HCT116 (cell line): ENCODE measurements at regions not wholly inside any gene's neighbourhood (a gene's known extent, or its start where the extent isn't known, plus 50 kb on each side); places are given as distances from the start of the nearest gene placed in this dataset.

Experiments
- ATAC-seq: fragments of 200-7000 bp; cut with Tn5 transposase; 2 replicates; pipeline ENCODE4 v1.9.1; 2020; ENCODE audit warnings: mild to moderate bottlenecking, moderate library complexity
- BruUV-seq: library from RNA; stranded (reverse); fragments of 400-500 nt; replicated peaks from 2 replicates; lab custom pipeline; 2021; lab: Mats Ljungman, UMichigan
- CTCF ChIA-PET: fragments of 300-600 bp; sonication (Branson Sonifier 250); formaldehyde crosslinking; loops from one replicate; lab custom pipeline; 2021; ENCODE audit warnings: antibody characterized with exemption; lab: Charles Lee
- POLR2A ChIA-PET: fragments of 300-600, 350-600 bp; sonication (Branson Sonifier 250); formaldehyde crosslinking; loops from one replicate; lab custom pipeline; 2021; ENCODE audit warnings: antibody characterized with exemption; lab: Charles Lee
- RAD21 ChIA-PET, 2 experiments: fragments of 300-600 bp; sonication (Branson Sonifier 250); formaldehyde crosslinking; loops; one replicate each; lab custom pipeline; 2023; ENCODE audit warnings: low total read pairs in 2 of 2; ENCODE audit not compliant: uncharacterized antibody in 2 of 2, unreplicated experiment in 2 of 2, low non-redundant PET in 1 of 2; lab: Charles Lee
- DNase-seq: peaks from one replicate; pipeline ENCODE4 v3.0.0-alpha.2; 2010; ENCODE audit warnings: low read depth, low spot score
- H2AFZ ChIP-seq: fragments of 200-600 bp; shearing (Covaris generic), sonication (generic); 2 replicates; pipeline ENCODE4 v1.6.1; 2017; ENCODE audit warnings: low read depth, mixed run types, mixed read lengths, antibody characterized with exemption, low read length; ENCODE audit not compliant: poor library complexity, severe bottlenecking
- H3K27ac ChIP-seq: 2 replicates; pipeline ENCODE4 v1.5.1; 2012; ENCODE audit warnings: low read depth, low read length
- H3K27me3 ChIP-seq: fragments of 200-600 bp; sonication (generic); 2 replicates; pipeline ENCODE4 v1.6.1; 2016; ENCODE audit warnings: mixed run types, low read length, mixed read lengths; ENCODE audit not compliant: insufficient read depth
- H3K36me3 ChIP-seq, 2 experiments: fragments of 200-500 bp in 1 of 2; fragments of 200-600 bp in 1 of 2; sonication (Bioruptor generic) in 1 of 2; sonication (generic) in 1 of 2; 2 replicates each; pipeline versions ENCODE4 v1.5.1 to v1.6.1; 2014 to 2016; ENCODE audit warnings: low read length in 2 of 2, inconsistent platforms in 1 of 2, mixed read lengths in 1 of 2, mixed run types in 1 of 2; ENCODE audit not compliant: insufficient read depth in 2 of 2, control insufficient read depth in 1 of 2
- H3K4me1 ChIP-seq, 2 experiments: fragments of 200-600 bp in 1 of 2; sonication (generic) in 1 of 2; 2 replicates each; pipeline versions ENCODE4 v1.5.1 to v1.6.1; 2012 to 2017; ENCODE audit warnings: low read length in 2 of 2, inconsistent platforms in 1 of 2, mild to moderate bottlenecking in 1 of 2, mixed read lengths in 1 of 2, mixed run types in 1 of 2, moderate library complexity in 1 of 2; ENCODE audit not compliant: insufficient read depth in 2 of 2, control insufficient read depth in 1 of 2
- H3K4me2 ChIP-seq: fragments of 200-600 bp; sonication (generic); 2 replicates; pipeline ENCODE4 v1.6.1; 2017; ENCODE audit warnings: mixed run types, low read length, mixed read lengths
- H3K4me3 ChIP-seq, 2 experiments: fragments of 200-600 bp in 1 of 2; sonication (generic) in 1 of 2; replicated peaks in 1 of 2; 2 replicates each; pipeline ENCODE4 v1.5.1; 2011 to 2016; ENCODE audit warnings: low read length in 2 of 2, control low read depth in 1 of 2, low read depth in 1 of 2, mild to moderate bottlenecking in 1 of 2, mixed read lengths in 1 of 2, mixed run types in 1 of 2
- H3K79me2 ChIP-seq: fragments of 200-600 bp; sonication (generic); 2 replicates; pipeline ENCODE4 v1.6.1; 2017; ENCODE audit warnings: mild to moderate bottlenecking, mixed run types, low read length, moderate library complexity, mixed read lengths; ENCODE audit not compliant: insufficient read depth
- H3K9ac ChIP-seq: fragments of 200-600 bp; sonication (generic); 2 replicates; pipeline ENCODE4 v1.6.1; 2016; ENCODE audit warnings: low read length, mixed read lengths
- H3K9me2 ChIP-seq: fragments of 200-600 bp; sonication (generic), shearing (Covaris generic); 2 replicates; pipeline ENCODE4 v1.6.1; 2017; ENCODE audit warnings: mixed run types, mild to moderate bottlenecking, moderate library complexity; ENCODE audit not compliant: insufficient read depth
- H3K9me3 ChIP-seq, 2 experiments: fragments of 200-500 bp in 1 of 2; fragments of 200-600 bp in 1 of 2; sonication (Bioruptor generic) in 1 of 2; sonication (generic) in 1 of 2; 2 replicates each; pipeline ENCODE4 v1.6.1; 2014 to 2017; ENCODE audit warnings: low read length in 2 of 2, mixed read lengths in 2 of 2, inconsistent platforms in 1 of 2, low read depth in 1 of 2, mild to moderate bottlenecking in 1 of 2, mixed run types in 1 of 2, moderate library complexity in 1 of 2; ENCODE audit not compliant: control insufficient read depth in 1 of 2, insufficient read depth in 1 of 2
- H4K20me1 ChIP-seq: fragments of 200-600 bp; sonication (generic), shearing (Covaris generic); 2 replicates; pipeline ENCODE4 v1.6.1; 2017; ENCODE audit warnings: mixed run types, mild to moderate bottlenecking, moderate library complexity; ENCODE audit not compliant: insufficient read depth
- EGR1 ChIP-seq: IDR thresholded peaks from 2 replicates; pipeline ENCODE4 v1.6.1; 2012; ENCODE audit warnings: low read depth
- EZH2phosphoT487 ChIP-seq: fragments of 200-600 bp; IDR thresholded peaks from 2 replicates; pipeline ENCODE4 v1.6.1; 2018; ENCODE audit warnings: antibody characterized with exemption, borderline replicate concordance
- POLR2A ChIP-seq: IDR thresholded peaks from 2 replicates; pipeline ENCODE4 v1.7.0; 2011; ENCODE audit warnings: borderline replicate concordance; ENCODE audit not compliant: insufficient read depth, insufficient read length; ENCODE audit errors: extremely low read depth
- RAD21 ChIP-seq: IDR thresholded peaks from 2 replicates; pipeline ENCODE4 v1.6.1; 2012; ENCODE audit warnings: low read depth, mild to moderate bottlenecking
- SP1 ChIP-seq: IDR thresholded peaks from 2 replicates; pipeline ENCODE4 v1.6.1; 2012; ENCODE audit warnings: low read depth
- YY1 ChIP-seq: IDR thresholded peaks from 2 replicates; pipeline ENCODE4 v1.6.1; 2011; ENCODE audit warnings: low read length, low read depth, moderate library complexity, mild to moderate bottlenecking; ENCODE audit not compliant: insufficient replicate concordance; ENCODE audit errors: extremely low read depth
- ZFX ChIP-seq: fragments of 450-650 bp; IDR thresholded peaks from 2 replicates; pipeline ENCODE4 v1.6.1; 2017
- ZNF274 ChIP-seq: fragments of 200-500 bp; sonication (Bioruptor generic); IDR thresholded peaks from 2 replicates; pipeline ENCODE4 v1.6.1; 2014; ENCODE audit warnings: mild to moderate bottlenecking, low read depth, low read length, inconsistent platforms
- intact Hi-C: fragments of 100-400 bp; cut with micrococcal nuclease; formaldehyde crosslinking; loops from 2 replicates; pipeline ENCODE4 v1.10.0; 2022
- TF ChIP-seq, protein P1 (sequence below), 3 experiments: fragments of 200-600 bp in 1 of 3; sonication (generic) in 1 of 3; IDR thresholded peaks in 2 of 3; conservative IDR thresholded peaks in 1 of 3; 2 replicates each; pipeline ENCODE4 v1.5.1; 2012 to 2017; ENCODE audit warnings: low read depth in 2 of 3, low read length in 2 of 3, antibody characterized with exemption in 1 of 3, borderline replicate concordance in 1 of 3, control low read depth in 1 of 3, mild to moderate bottlenecking in 1 of 3, mixed read lengths in 1 of 3, mixed run types in 1 of 3, moderate library complexity in 1 of 3; ENCODE audit not compliant: insufficient read depth in 1 of 3
- TF ChIP-seq, protein P2 (sequence below): IDR thresholded peaks from 2 replicates; pipeline ENCODE4 v1.6.1; 2012; ENCODE audit warnings: low read depth
- TF ChIP-seq, protein P3 (sequence below): IDR thresholded peaks from 2 replicates; pipeline ENCODE4 v1.6.1; 2011; ENCODE audit warnings: mild to moderate bottlenecking, low read length, moderate library complexity; ENCODE audit not compliant: insufficient replicate concordance; ENCODE audit errors: extremely low read depth
- TF ChIP-seq, protein P4 (sequence below): IDR thresholded peaks from 2 replicates; pipeline ENCODE4 v1.6.1; 2012

DNA sequence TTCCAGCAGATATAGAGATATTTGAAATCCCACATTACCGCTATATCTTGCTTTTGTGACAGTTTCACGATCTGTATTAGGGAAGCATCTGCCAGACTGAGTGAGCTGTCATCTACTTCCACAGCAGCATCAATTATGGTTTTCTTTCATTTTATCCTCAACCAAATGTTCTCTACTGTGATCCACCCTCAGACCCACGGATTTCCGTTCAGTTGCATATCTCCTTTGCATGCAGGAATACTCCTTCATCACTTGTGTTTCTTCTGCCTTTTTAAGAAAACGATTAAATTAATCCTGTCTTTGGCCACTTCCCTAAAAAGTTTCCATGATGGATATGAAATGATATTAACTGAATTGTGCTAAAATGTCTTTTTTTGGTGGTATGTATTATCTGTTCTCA, 262.1 kb upstream of the ADGRB3 start:
- no peaks in the 10 kb centered on the region for H3K79me2 ChIP-seq
- ATAC-seq (no peak), DNase-seq (no peak)
- H3K27ac ChIP-seq = no peak overlapping the region
- BruUV-seq = no TSS peak
- no peaks in the 10 kb centered on the region for H3K27me3 ChIP-seq
- no peaks in the 10 kb centered on the region for H3K4me1 ChIP-seq
- no peaks in the 10 kb centered on the region for H3K36me3 ChIP-seq
- ChIA-PET RAD21 (no interaction called here), POLR2A (no interaction called here), CTCF (no interaction called here)
- no peak overlapping the region for H3K4me2 ChIP-seq
- H3K9me2 ChIP-seq = no peaks in the 10 kb centered on the region
- H4K20me1 ChIP-seq = no peaks in the 10 kb centered on the region
- peaks cover 12 to 42% of the 10 kb centered on the region in 2 experiments; a peak in 2 of 4 replicates for H3K9me3 ChIP-seq
- H2AFZ ChIP-seq = no peak overlapping the region
- H3K4me3 ChIP-seq = no peak overlapping the region
- TF ChIP-seq ZFX (no peak), YY1 (no peak), SP1 (no peak), RAD21 (no peak), EZH2phosphoT487 (no peak), POLR2A (no peak), EGR1 (no peak), ZNF274 (no peak)
- TF ChIP-seq, protein P1, sequence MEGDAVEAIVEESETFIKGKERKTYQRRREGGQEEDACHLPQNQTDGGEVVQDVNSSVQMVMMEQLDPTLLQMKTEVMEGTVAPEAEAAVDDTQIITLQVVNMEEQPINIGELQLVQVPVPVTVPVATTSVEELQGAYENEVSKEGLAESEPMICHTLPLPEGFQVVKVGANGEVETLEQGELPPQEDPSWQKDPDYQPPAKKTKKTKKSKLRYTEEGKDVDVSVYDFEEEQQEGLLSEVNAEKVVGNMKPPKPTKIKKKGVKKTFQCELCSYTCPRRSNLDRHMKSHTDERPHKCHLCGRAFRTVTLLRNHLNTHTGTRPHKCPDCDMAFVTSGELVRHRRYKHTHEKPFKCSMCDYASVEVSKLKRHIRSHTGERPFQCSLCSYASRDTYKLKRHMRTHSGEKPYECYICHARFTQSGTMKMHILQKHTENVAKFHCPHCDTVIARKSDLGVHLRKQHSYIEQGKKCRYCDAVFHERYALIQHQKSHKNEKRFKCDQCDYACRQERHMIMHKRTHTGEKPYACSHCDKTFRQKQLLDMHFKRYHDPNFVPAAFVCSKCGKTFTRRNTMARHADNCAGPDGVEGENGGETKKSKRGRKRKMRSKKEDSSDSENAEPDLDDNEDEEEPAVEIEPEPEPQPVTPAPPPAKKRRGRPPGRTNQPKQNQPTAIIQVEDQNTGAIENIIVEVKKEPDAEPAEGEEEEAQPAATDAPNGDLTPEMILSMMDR (IDR thresholded peaks at IDR 0.05 in 2 of 3, conservative IDR thresholded peaks at IDR 0.05 in 1 of 3; ENCODE audit: borderline replicate concordance in 1 of 3, insufficient read depth in 1 of 3, low read depth in 2 of 3, low read length in 2 of 3) = no peak
- TF ChIP-seq, protein P2, sequence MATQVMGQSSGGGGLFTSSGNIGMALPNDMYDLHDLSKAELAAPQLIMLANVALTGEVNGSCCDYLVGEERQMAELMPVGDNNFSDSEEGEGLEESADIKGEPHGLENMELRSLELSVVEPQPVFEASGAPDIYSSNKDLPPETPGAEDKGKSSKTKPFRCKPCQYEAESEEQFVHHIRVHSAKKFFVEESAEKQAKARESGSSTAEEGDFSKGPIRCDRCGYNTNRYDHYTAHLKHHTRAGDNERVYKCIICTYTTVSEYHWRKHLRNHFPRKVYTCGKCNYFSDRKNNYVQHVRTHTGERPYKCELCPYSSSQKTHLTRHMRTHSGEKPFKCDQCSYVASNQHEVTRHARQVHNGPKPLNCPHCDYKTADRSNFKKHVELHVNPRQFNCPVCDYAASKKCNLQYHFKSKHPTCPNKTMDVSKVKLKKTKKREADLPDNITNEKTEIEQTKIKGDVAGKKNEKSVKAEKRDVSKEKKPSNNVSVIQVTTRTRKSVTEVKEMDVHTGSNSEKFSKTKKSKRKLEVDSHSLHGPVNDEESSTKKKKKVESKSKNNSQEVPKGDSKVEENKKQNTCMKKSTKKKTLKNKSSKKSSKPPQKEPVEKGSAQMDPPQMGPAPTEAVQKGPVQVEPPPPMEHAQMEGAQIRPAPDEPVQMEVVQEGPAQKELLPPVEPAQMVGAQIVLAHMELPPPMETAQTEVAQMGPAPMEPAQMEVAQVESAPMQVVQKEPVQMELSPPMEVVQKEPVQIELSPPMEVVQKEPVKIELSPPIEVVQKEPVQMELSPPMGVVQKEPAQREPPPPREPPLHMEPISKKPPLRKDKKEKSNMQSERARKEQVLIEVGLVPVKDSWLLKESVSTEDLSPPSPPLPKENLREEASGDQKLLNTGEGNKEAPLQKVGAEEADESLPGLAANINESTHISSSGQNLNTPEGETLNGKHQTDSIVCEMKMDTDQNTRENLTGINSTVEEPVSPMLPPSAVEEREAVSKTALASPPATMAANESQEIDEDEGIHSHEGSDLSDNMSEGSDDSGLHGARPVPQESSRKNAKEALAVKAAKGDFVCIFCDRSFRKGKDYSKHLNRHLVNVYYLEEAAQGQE = no peak
- TF ChIP-seq, protein P3, sequence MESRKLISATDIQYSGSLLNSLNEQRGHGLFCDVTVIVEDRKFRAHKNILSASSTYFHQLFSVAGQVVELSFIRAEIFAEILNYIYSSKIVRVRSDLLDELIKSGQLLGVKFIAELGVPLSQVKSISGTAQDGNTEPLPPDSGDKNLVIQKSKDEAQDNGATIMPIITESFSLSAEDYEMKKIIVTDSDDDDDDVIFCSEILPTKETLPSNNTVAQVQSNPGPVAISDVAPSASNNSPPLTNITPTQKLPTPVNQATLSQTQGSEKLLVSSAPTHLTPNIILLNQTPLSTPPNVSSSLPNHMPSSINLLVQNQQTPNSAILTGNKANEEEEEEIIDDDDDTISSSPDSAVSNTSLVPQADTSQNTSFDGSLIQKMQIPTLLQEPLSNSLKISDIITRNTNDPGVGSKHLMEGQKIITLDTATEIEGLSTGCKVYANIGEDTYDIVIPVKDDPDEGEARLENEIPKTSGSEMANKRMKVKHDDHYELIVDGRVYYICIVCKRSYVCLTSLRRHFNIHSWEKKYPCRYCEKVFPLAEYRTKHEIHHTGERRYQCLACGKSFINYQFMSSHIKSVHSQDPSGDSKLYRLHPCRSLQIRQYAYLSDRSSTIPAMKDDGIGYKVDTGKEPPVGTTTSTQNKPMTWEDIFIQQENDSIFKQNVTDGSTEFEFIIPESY = no peak
- TF ChIP-seq, protein P4, sequence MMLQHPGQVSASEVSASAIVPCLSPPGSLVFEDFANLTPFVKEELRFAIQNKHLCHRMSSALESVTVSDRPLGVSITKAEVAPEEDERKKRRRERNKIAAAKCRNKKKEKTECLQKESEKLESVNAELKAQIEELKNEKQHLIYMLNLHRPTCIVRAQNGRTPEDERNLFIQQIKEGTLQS = no peak
- no peak overlapping the region for H3K9ac ChIP-seq
- intact Hi-C loops = no loop called here
